GM10266 (cell line): ENCODE measurements at regions not wholly inside any gene's neighbourhood (a gene's known extent, or its start where the extent isn't known, plus 50 kb on each side); places are given as distances from the start of the nearest gene placed in this dataset.

Experiments used
- DNase-seq: peaks from one replicate; pipeline ENCODE4 v3.0.0; 2012; ENCODE audit errors: extremely low spot score
- CTCF ChIP-seq: IDR thresholded peaks from 2 replicates; pipeline ENCODE4 v1.5.1; 2012; ENCODE audit warnings: mild to moderate bottlenecking, low read depth; ENCODE audit not compliant: control insufficient read depth, insufficient read depth; ENCODE audit errors: missing control alignments

- DNase-seq = no peak
- no peak for TF ChIP-seq CTCF
These were observed 490.7 kb upstream of the FLRT2 start for GRCh38 chr14:85039353-85039626.

GRCh38 chr14:85040046-85040685 lies 489.8 kb upstream of the FLRT2 start:
- TF ChIP-seq CTCF = no peak
- DNase-seq = no peak

- no peak for DNase-seq
- TF ChIP-seq CTCF = no peak
These were observed 488.3 kb upstream of the FLRT2 start for GRCh38 chr14:85041618-85042017.

GRCh38 chr14:85042301-85042700 lies 487.6 kb upstream of the FLRT2 start:
- no peak for DNase-seq
- no peak for TF ChIP-seq CTCF

GRCh38 chr14:85050180-85050579 lies 479.8 kb upstream of the FLRT2 start:
- no peak for DNase-seq
- no peak for TF ChIP-seq CTCF

- no peak for DNase-seq
- TF ChIP-seq CTCF = no peak
These were observed 477.3 kb upstream of the FLRT2 start for GRCh38 chr14:85052646-85053045.

- no peak for DNase-seq
- no peak for TF ChIP-seq CTCF
These were observed 475.8 kb upstream of the FLRT2 start for GRCh38 chr14:85054178-85054577.
